ENCODE measurements at regions not wholly inside any gene's neighbourhood (a gene's known extent, or its start where the extent isn't known, plus 50 kb on each side); places are given as distances from the start of the nearest gene placed in this dataset.

DNA sequence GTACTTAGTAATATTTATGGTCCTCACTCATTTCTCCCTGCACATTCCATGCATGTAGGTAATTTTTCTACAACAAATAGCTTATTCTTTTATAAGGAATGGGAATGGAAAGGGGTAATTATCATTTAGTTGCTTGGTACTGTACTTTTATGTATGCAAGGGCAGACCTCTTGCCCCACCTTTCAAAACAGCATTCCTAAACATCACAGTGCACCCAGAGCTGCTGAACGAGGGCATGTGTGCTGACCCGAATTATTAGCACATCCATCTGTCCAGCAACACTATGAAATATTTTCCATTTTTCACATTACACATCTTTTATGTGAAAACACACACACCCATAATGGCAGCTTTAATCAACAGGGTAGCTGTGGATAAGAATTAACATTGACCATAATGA lies 228.6 kb upstream of the ARRDC3 start (continued):
- TF ChIP-seq RELB (IDR thresholded peaks at IDR 0.05; ENCODE audit: low read depth) (no peak), MYB (IDR thresholded peaks at IDR 0.05; ENCODE audit: borderline replicate concordance, low read depth, low read length) (no peak), EZH2 (IDR thresholded peaks at IDR 0.05; ENCODE audit: borderline replicate concordance, control insufficient read depth, low read depth, low read length) (no peak), BRCA1 (IDR thresholded peaks at IDR 0.05; ENCODE audit: low read depth, low read length) (no peak), ZZZ3 (IDR thresholded peaks at IDR 0.05; ENCODE audit: control insufficient read depth, insufficient read length, low read depth) (no peak), TCF7 (IDR thresholded peaks at IDR 0.05; ENCODE audit: borderline replicate concordance) (no peak), GABPA (IDR thresholded peaks at IDR 0.05; ENCODE audit: low read depth) (no peak), SMARCA5 (IDR thresholded peaks at IDR 0.05) (no peak), MXI1 (IDR thresholded peaks at IDR 0.05; ENCODE audit: low read depth, low read length) (no peak), HDAC6 (IDR thresholded peaks at IDR 0.05; ENCODE audit: unreplicated experiment) (no peak), MTA2 (IDR thresholded peaks at IDR 0.05; ENCODE audit: low read depth) (no peak), MTA3 (IDR thresholded peaks at IDR 0.05; ENCODE audit: borderline replicate concordance, low read length) (no peak), JUND (IDR thresholded peaks at IDR 0.05; ENCODE audit: low read depth, low read length) (no peak)
- TF ChIP-seq, protein P1, sequence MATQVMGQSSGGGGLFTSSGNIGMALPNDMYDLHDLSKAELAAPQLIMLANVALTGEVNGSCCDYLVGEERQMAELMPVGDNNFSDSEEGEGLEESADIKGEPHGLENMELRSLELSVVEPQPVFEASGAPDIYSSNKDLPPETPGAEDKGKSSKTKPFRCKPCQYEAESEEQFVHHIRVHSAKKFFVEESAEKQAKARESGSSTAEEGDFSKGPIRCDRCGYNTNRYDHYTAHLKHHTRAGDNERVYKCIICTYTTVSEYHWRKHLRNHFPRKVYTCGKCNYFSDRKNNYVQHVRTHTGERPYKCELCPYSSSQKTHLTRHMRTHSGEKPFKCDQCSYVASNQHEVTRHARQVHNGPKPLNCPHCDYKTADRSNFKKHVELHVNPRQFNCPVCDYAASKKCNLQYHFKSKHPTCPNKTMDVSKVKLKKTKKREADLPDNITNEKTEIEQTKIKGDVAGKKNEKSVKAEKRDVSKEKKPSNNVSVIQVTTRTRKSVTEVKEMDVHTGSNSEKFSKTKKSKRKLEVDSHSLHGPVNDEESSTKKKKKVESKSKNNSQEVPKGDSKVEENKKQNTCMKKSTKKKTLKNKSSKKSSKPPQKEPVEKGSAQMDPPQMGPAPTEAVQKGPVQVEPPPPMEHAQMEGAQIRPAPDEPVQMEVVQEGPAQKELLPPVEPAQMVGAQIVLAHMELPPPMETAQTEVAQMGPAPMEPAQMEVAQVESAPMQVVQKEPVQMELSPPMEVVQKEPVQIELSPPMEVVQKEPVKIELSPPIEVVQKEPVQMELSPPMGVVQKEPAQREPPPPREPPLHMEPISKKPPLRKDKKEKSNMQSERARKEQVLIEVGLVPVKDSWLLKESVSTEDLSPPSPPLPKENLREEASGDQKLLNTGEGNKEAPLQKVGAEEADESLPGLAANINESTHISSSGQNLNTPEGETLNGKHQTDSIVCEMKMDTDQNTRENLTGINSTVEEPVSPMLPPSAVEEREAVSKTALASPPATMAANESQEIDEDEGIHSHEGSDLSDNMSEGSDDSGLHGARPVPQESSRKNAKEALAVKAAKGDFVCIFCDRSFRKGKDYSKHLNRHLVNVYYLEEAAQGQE (IDR thresholded peaks at IDR 0.05; ENCODE audit: low read depth, low read length) = no peak
- TF ChIP-seq, protein P2, sequence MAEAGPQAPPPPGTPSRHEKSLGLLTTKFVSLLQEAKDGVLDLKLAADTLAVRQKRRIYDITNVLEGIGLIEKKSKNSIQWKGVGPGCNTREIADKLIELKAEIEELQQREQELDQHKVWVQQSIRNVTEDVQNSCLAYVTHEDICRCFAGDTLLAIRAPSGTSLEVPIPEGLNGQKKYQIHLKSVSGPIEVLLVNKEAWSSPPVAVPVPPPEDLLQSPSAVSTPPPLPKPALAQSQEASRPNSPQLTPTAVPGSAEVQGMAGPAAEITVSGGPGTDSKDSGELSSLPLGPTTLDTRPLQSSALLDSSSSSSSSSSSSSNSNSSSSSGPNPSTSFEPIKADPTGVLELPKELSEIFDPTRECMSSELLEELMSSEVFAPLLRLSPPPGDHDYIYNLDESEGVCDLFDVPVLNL (IDR thresholded peaks at IDR 0.05; ENCODE audit: low read depth, low read length) = no peak

All from GM12878 (cell line).